HG02571 (cell line): ENCODE measurements at regions not wholly inside any gene's neighbourhood (a gene's known extent, or its start where the extent isn't known, plus 50 kb on each side); places are given as distances from the start of the nearest gene placed in this dataset.

ENCODE experiments used
- ATAC-seq: cut with Tn5 transposase; IDR thresholded peaks from one replicate; pipeline ENCODE4 v1.9.1; 2021; ENCODE audit warnings: mild to moderate bottlenecking, moderate library complexity; ENCODE audit not compliant: unreplicated experiment

DNA sequence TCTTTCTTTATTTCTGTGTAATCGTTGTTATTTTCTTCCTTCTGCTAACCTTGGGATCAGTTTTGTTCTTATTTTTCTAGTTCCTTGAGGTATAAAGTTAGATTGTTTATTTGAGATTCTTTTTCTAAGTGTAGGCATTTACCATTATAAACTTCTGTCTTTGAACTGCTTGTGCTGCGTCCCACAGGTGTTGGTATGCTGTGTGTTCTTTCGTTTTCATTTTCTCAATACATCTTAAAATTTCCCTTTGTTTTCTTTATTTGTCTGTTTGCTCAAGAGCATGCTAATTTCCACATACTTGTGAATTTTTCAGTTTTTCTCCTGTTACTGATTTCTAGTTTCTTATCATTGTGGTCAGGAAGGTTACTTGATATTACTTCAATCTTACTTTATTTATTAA, 873.8 kb upstream of the GCFC2 start:
- no peak for ATAC-seq

DNA sequence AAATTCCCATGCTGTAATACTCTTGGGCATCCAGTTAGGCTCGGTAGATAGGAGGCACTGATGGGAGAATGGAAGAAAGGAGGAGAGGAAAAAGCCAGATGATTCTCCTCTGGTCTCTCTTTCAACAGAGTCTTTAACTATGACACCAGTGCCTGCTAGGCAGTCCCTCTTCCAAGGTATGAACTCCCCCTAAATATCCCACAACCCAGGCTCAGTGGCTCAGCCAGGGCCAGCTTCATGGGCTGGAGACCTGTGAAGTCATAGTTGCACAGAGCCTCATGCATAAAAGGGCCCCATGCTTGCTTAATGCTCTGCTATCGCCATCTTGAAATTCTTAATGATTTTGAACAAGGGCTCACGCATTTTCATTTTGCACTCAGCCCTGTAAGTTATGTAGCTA, 869.2 kb upstream of the GCFC2 start:
- no peak for ATAC-seq

DNA sequence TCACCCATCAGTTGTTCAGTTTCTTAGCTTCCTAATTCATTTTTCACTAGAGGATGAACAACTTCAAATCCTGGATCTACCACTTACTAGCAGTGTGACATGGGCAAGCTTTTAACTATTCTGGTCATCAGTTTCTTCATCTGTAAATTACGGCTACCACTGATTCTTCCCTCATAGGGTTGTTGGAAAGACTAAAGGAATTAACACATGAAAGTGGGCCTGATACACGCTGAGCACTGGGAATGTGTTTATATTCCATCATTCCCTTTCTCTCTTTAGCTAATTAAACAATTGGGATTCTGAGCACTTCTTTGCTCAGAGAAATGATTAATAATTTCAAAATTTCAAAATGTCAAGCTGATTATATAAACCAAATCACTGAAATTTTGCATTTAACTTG, 862.3 kb upstream of the GCFC2 start:
- no peak for ATAC-seq

DNA sequence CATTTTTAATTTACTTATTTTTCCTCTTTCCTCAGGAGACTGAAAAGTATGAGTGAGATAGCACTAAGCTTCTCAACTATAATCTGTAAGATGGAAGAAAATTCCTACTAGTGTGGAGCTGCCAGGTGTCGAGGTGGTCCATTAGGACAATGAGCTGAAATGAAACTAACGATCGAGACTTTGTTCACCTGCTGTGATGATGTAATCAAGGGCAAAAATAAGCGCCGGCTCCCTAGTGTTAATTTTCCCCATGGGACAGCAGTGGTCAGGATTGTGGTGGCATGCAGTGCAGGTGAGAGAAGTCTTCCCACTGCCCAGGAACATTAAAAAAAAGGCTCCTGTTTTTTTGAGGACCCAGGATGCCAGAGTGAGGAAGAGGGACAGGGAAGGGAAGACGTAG, 859.1 kb upstream of the GCFC2 start:
- ATAC-seq: no peak

DNA sequence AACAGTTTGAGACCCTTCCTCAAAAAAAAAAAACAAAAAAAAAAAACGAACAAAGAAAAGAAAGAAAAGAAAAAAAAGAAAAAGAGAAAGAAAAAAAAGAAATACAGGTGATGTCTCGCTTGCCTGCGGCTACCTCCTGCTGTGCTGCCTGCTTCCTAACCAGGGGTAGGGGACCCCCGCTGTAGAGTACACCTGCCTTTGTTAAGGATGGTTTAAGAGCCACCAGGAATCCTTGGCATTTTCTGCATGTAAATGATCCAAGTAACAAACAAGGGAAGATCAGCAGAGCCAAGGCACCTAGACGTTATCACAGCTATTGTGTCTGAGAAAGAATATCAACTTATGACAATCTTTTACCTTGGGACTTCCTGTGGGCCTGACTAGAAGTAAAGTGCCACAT, 856.8 kb upstream of the GCFC2 start:
- no peak for ATAC-seq

DNA sequence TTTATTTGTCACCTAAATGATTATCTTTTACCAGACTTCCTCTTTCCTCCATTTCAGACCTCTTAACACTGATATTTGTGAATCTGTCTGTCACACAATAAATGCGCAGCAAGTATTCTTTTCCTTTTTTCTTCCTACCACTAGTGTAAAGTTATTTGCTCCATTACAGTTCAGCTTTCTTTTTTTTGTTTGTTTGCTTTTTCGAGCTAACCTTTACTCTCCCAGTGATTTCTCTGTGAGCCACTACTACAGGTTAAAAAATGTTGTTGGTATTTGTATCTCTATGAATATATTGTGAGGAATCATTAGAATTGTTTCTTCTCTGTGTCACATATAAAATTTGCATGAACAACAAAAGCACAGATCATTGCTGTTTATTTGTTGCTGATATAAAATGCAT, 854.0 kb upstream of the GCFC2 start:
- ATAC-seq: no peak

DNA sequence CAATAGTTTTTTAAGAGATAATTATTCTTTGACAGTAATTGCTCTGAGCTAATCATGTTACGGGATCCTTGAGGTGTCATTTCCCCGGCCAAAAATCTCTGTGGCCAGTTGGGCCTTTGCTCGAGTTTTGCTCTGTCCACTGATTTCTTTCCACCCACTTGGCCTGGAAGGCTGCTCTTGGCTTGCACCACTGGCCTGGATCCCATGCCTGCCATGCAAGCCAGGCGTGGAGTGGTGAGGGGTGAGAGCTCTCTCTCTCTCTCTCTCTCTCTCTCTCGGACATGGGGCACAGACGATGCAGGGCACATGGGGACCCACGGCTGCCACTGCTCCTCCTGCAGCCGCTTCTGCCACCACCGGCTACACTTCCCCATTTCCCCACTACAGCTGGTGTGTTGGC, 853.0 kb upstream of the GCFC2 start:
- ATAC-seq: no peak

DNA sequence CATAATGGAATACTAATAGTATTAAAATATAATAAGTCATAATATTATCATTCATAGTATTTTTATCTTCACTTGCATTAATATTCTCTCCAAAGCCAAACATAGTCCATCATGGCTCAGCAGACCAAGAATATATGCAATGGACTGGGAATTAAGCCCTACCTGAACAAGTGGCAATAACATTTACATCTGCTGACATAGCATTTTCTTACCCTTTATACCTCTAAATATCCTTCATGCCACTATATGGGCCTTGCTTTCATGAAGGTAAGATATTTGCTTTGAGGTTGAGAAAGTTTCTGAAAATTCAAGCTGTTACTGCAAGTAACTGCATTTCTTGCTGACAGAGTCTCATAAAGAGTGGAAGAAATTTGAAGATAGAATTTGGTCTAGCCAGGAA, 847.4 kb upstream of the GCFC2 start:
- no peak for ATAC-seq

DNA sequence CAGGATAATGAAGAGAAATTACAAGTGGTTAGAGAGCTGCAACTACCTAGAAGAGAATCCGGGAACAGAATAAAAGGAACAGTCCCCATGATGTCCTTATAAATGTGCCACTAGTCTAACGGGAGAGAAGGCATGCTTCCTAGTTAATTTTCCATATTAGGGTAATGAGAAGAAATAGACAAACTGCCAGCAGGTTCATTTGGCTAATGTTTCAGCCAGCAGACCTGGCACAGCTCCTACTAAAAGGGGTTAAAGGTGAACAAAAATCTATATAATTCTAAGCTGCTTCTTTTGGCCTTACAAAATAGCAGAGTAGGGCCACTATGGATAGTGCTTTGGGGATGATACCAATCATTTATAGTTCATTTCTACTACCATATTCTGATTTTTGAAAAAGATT, 845.3 kb upstream of the GCFC2 start:
- ATAC-seq: no peak

DNA sequence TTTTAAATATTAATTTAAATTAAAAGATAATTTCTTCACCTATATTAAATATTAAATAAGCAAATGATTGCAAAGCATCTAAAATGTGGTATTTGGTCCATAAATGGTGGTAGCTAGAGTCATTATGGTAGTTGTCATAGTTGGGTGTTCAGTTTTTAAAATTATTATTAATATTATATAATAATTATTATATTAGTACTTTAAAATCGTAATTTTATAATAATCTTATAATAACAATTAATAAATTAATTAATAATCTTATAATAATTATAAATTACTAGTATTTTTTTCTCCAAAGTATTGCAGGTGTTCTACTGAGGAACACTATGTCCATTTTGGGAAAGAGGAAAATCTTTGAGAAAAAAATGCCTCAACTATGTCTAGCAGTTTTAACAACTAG, 835.5 kb upstream of the GCFC2 start:
- no peak for ATAC-seq

DNA sequence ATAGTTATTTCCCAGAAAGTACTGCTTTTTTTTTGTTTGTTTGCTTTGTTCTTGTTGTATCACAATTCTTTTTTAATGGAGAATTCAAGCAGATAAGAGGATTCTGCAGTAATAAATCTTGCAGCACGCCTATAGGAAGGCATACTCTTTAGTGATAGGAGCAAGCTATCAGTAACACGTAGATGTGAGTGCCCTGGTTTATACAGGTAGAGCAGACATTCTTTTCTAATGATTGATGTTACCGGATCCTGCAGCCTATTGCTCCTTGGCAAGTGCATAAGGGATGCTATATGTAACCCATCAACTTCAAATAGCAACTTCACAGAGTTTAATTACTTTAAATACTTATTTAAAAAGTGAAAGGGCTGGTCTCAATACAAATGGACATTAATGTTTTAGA, 834.2 kb upstream of the GCFC2 start:
- no peak for ATAC-seq

DNA sequence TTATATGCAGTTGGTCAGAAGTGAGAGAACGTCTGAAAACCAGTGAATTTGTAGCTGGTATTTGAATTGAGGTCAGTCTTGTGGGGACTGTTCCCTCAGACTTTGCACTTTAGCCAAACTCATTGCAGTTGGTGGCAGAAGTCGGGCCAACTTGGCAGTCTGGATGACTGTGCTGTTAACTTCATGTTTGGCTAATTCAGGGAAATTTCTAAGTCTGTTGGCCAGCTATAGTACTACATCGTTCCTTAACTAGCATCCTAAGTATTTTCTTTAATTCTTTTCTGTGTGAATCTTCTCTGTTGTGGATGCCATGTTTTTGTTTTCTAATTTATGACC, 806.8 kb upstream of the GCFC2 start:
- ATAC-seq: no peak

DNA sequence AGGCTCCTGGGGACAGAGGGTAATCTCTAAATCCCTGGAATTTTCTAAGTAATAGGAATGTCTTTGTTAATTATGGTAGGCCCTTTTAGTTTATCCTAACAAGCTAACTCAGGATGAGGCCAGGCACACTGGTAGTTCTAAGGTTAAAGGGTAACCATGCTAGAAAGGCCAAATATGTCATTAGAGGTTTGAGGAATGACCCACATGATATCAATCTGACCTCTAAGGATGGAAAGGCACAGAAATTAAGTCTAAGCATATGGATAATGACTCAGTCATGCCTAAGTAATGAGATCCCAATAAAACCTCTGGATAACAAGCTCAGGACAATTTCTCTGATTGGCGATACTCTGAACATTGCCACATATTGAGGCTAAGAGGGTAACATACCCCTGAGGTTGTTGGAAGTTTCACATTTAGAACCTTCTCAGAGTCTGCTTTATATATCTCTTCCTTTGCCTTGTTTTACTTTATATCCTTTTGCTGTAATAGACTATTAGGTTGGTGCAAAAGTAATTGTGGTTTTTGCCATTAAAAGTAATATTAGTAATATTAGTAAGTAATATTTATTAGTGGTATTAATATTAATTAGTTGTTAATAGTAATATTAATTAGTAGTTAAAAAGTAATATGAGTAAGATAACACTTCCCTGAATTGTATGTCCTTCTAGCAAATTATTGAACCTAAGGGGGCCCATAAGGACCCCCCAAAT, 806.3 kb upstream of the GCFC2 start:
- ATAC-seq: no peak

DNA sequence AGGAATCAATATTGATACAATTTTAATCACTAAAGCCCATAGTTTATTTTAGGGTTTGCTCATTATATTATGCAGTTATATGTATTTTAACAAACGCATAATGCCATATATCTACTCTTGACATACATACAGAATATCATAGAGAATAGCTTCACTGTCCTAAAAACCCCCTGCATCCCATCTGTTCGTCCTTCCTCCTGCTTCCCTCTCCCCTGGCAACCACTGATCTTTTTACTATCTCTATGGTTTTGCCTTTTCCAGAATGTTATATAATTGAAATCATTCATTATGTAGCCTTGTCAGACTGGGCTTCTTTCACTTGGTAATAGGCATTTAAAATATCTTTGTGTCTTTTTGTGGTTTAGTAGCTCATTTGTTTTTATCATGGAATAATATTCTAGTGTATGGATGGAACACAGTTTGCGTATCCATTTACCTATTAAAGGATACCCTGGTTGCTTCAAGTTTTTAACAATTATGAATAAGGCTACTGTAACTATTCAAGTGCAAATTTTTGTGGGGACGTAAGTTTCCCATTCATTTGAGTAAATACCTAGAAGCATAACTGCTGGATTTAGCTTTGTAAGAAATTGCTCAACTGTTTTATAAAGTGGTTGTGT, 801.6 kb upstream of the GCFC2 start:
- ATAC-seq: no peak

DNA sequence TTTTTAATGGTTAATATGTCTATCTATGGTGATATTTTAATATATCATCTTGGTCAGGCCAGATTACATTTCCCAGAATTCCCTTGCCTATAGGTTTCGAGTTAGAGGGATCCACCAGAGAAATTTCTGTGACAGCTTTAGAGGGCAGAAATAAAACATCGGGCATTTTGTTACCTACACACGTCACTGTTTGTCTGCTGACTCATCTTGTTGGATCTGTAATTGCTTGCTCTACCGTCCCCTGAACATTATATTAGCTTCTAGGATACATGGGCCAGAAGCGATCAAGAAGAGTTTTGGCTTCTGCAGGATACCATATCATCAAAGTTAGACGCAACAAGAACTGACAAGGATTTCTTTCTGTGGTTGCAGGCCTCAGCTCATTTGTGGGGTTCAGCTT, 795.8 kb upstream of the GCFC2 start:
- ATAC-seq: no peak

DNA sequence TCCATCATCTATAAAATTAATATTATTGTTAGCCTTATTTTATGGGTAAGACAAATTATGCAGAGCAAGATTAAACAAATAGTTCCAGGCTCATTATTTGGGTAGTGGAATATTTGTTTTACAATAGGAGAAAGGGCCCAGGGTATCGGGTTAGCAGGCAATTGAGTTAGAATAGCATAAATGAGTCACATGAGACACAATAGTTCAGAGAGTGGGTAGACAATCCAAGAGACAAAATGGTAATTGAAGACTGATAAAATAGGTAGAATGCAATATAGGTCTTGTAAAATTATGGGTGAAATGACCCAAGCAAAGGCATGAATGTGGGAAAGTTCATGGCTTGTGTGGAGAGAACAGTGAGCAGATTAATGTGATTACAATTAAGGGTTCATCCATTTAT, 790.9 kb upstream of the GCFC2 start:
- ATAC-seq: no peak

DNA sequence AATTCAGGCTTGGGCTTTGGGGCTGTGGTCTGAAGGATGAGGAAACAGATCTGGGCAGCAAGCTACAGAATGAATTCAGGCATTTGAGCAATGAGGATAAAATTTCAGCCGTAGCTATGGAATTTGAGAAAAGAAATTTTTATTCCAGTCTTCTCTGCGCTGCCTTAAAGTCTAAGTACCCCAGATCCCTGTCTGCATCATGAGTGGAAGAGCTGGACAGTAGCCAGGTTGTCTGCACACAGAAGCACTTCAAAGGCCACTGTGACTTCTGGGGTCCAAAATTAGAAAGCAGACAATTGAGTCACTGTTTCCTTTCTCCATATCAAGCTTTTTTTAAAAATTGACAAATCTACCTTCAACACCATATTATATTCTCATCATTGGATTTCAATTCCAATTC, 787.6 kb upstream of the GCFC2 start:
- ATAC-seq: no peak

DNA sequence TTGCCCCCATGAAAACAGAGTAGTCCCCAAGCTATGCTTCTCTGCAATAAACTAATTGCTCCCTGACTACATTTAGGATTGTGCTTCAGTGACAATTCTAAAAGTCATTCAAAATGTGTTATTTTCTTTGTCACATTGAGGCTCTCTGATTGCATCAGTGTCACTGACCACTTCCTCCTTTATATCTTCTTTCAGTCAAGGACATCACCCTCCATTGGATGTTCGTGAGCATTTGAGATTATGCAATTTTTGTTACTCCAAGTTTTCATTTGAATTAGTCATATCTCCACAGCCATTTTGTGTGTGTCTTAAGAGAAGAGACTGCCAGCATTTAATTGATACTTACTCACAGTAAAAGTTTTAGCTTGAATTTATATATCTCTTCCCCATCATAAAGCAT, 780.8 kb upstream of the GCFC2 start:
- ATAC-seq: no peak

DNA sequence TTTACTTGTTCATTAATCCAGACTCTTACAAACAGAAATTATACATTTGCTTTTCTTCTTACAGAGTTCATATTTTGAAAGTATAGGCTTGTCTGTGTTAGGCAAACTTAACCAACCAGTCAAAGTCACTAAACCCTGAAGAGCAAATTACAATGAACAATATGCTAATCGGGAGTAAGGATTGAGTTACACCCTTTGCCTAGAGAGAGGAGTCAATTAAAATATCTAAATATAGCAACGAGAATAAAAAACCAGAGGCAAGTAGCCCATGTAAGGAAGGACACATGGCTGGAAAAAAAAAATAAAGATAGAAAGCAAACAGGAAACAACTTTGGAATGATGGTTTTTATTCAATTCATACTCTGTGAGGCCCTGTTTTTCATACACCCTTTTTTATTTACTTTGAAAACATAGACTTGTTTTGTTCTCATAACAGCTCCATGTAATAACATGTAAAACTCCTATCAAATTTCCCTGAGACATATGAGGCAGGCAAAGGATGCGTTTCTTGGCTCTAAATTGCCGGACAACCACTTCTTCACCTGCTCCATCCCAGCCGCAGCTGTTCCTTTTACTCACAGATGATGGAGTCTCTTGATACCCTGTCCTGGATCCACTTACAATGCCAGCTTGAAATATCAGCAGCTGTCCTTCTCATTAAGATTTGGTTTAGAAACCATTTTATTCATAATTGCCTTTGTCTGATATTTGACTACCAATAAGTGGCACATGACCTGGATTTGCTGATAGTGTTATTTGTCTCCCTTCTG, 767.7 kb upstream of the GCFC2 start:
- ATAC-seq: no peak

DNA sequence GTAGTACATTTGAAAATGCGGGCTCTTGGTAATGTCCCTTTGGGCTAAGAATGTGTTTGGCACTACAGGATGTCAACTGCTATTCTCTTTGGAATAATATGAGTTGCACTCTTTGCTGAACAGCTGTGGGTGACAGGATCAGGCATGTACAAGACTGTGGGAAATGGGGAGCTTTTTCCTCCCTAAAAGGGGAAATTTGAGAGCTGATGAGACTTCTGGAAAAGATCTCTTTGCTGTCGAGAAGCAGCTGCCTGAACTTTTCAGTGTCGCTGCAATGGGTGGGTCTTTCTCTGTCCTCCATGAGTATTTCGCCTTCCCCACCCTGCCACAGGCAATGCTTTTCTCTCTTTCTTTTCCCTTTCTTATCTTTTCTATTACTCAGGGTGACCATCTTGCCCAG, 762.2 kb upstream of the GCFC2 start:
- ATAC-seq: no peak

DNA sequence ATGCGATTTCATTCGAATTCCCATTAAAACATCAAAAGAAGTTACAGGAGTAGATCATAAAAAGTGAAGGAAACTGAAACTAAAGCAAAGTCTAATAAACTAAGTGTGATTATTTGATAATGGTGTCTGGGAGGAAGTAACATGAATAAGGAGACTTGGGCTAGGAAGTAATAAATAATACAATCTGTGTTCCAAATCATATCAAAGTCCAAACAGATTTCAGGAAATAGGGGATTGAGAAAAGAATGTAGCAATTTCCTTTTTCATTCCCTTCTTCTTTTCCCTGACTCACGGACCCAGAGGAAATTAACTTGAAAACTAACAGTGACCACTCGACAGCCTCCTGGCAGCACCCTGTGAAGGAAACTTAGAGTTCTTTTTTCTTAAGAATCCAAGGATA, 758.4 kb upstream of the GCFC2 start:
- no peak for ATAC-seq

DNA sequence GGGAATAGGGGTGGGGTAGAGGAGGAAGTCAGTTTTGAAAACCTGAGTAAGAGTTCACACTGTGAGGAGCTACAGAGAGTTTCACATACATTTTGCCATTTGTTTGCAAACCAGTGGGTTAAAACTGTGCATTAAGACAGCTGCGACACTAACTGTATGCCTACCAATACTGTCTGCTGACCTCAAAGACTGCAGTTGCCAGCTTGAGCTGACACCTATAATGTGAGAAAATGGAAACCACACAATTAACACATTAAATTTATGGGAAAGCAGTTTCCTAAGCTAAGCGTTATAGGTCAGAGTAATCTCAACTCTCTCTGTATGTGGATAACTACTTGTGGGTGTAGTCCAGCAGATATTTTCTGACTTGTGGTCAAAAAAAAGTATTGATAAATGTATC, 756.6 kb upstream of the GCFC2 start:
- no peak for ATAC-seq

DNA sequence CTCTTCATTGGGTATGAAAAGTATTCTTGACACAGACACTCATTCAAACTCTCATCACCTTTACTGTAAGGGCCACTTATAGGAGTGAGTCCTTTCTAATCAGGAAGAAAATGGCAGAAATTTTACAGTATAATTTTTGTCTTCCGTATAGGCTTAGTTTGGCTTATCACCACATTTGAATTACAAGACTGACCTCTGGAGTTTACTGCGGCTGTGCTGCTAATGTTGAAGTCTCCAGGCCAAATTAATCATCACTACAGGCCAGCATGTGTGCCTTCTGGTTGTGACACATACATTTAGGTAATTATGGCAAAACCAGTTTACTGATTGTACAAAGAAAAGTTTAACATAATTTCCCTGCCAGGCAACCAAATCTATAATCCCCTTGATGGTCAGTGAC, 753.6 kb upstream of the GCFC2 start:
- no peak for ATAC-seq
